ENCODE measurements at regions not wholly inside any gene's neighbourhood (a gene's known extent, or its start where the extent isn't known, plus 50 kb on each side); places are given as distances from the start of the nearest gene placed in this dataset.

DNA sequence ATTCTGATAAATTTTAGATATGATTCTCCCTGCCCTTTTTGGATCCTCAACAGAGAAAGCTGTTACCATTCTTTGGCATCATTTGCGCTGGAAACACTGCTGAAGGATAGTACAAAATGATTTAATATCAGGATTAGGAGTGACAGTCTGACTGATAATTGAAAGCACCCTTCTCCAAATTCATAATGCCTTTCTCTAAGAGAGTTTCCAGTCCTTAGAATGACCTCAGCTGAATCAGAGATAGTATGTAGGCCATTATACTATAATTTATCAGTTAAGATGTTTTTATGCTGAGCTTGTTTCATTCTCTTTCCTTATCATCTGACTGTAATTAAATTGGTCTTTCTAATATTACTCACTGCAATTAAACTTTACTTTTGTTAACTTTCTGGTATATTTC, 166.7 kb downstream of the ZNF326 start:
- Mint-ChIP-seq H3K27ac (no peak overlapping the region), H3K4me3 (no peak overlapping the region), H3K27me3 (ENCODE audit: low read depth) (no peaks in the 10 kb centered on the region), H3K4me1 (no peaks in the 10 kb centered on the region), H3K36me3 (ENCODE audit: insufficient read depth in 1 of 3, low read depth in 3 of 3) (peaks cover 2 to 8% (median 2%) of the 10 kb centered on the region in 3 experiments; a peak in 6 of 7 replicates), H3K9me3 (peaks cover 2 to 3% of the 10 kb centered on the region in 2 experiments)
- no peak overlapping the region for H3K14ac ChIP-seq (ENCODE audit: insufficient read depth, low read length)
- no peaks in the 10 kb centered on the region for H3K79me2 ChIP-seq (ENCODE audit: insufficient read depth, low read length)
- H2BK15ac ChIP-seq (ENCODE audit: low read depth, low read length), result no peak overlapping the region
- no peak overlapping the region for H4K5ac ChIP-seq (ENCODE audit: insufficient read length, low read depth, low read length)
- H4K8ac ChIP-seq (replicated peaks; ENCODE audit: insufficient read length, low read depth, low read length), result no peak overlapping the region
- H3K27ac ChIP-seq (ENCODE audit: insufficient read length, low read depth, low read length), result no peak overlapping the region
- no peak overlapping the region for H3T11ph ChIP-seq (ENCODE audit: low read length)
- TF ChIP-seq, protein P1, sequence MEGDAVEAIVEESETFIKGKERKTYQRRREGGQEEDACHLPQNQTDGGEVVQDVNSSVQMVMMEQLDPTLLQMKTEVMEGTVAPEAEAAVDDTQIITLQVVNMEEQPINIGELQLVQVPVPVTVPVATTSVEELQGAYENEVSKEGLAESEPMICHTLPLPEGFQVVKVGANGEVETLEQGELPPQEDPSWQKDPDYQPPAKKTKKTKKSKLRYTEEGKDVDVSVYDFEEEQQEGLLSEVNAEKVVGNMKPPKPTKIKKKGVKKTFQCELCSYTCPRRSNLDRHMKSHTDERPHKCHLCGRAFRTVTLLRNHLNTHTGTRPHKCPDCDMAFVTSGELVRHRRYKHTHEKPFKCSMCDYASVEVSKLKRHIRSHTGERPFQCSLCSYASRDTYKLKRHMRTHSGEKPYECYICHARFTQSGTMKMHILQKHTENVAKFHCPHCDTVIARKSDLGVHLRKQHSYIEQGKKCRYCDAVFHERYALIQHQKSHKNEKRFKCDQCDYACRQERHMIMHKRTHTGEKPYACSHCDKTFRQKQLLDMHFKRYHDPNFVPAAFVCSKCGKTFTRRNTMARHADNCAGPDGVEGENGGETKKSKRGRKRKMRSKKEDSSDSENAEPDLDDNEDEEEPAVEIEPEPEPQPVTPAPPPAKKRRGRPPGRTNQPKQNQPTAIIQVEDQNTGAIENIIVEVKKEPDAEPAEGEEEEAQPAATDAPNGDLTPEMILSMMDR (conservative IDR thresholded peaks at IDR 0.05), result no peak
- H3K4me2 ChIP-seq (ENCODE audit: insufficient read depth, insufficient read length, low read length), result no peak overlapping the region
- H3K79me1 ChIP-seq (ENCODE audit: insufficient read depth, low read depth, low read length, poor library complexity, severe bottlenecking), result no peaks in the 10 kb centered on the region
- H3K18ac ChIP-seq (ENCODE audit: insufficient read length, low read depth, low read length), result no peak overlapping the region
- no peak overlapping the region for H3K4ac ChIP-seq (ENCODE audit: low read depth, low read length)
- H4K91ac ChIP-seq (ENCODE audit: insufficient read length, low read depth, low read length), result no peak overlapping the region
- H3K23me2 ChIP-seq (ENCODE audit: insufficient read length, low read depth, low read length, poor library complexity, severe bottlenecking), result no peaks in the 10 kb centered on the region
- no peak overlapping the region for H2AFZ ChIP-seq (ENCODE audit: low read length)
- H3K23ac ChIP-seq (ENCODE audit: insufficient read length, low read depth, low read length), result no peak overlapping the region
- no peak for DNase-seq
- H3K27me3 ChIP-seq (ENCODE audit: insufficient read depth, low read length), result no peaks in the 10 kb centered on the region
- no peak overlapping the region for H2AK5ac ChIP-seq (ENCODE audit: insufficient read length, low read length)
- no peak overlapping the region for H3K9ac ChIP-seq (ENCODE audit: extremely low read depth, insufficient read length, low read length)
- no peak overlapping the region for H3K56ac ChIP-seq (ENCODE audit: insufficient read length, low read depth, low read length)
- no peak overlapping the region for H2BK20ac ChIP-seq (ENCODE audit: low read depth, low read length, poor library complexity, severe bottlenecking)
- H2BK120ac ChIP-seq (ENCODE audit: low read depth, low read length, poor library complexity, severe bottlenecking), result no peak overlapping the region
- no CpG with 5 or more reads among the region's 1 CpG for WGBS (ENCODE audit: extremely low coverage, insufficient read length, low lambda C conversion rate)
- no peak overlapping the region for H2BK12ac ChIP-seq (ENCODE audit: insufficient read length, low read depth, low read length)
- no peak overlapping the region for H2BK5ac ChIP-seq (ENCODE audit: insufficient read length, low read length)
- H3K4me1 ChIP-seq (ENCODE audit: insufficient read depth, low read length), result no peaks in the 10 kb centered on the region
- no peaks in the 10 kb centered on the region for H4K20me1 ChIP-seq (ENCODE audit: control insufficient read depth, insufficient read depth, insufficient read length)
- H3K9me3 ChIP-seq (ENCODE audit: control insufficient read depth, low read depth, low read length), result no peaks in the 10 kb centered on the region
